Progenitor cell of endocrine pancreas (in vitro differentiated cells): ENCODE measurements at regions not wholly inside any gene's neighbourhood (a gene's known extent, or its start where the extent isn't known, plus 50 kb on each side); places are given as distances from the start of the nearest gene placed in this dataset.

Experiments
- DNase-seq: peaks from one replicate; pipeline ENCODE4 v3.0.0; 2021; ENCODE audit warnings: low spot score; ENCODE audit not compliant: unreplicated experiment
- H3K27ac Mint-ChIP-seq: 2 replicates; pipeline ENCODE4 v1.8.0; 2021; ENCODE audit warnings: mild to moderate bottlenecking, moderate library complexity, mixed read lengths
- H3K27me3 Mint-ChIP-seq: 2 replicates; pipeline ENCODE4 v1.8.0; 2021; ENCODE audit warnings: mixed read lengths
- H3K36me3 Mint-ChIP-seq: 2 replicates; pipeline ENCODE4 v1.8.0; 2022; ENCODE audit warnings: mixed read lengths; ENCODE audit not compliant: insufficient read depth
- H3K4me1 Mint-ChIP-seq: 2 replicates; pipeline ENCODE4 v1.8.0; 2021; ENCODE audit warnings: low read depth, mixed read lengths
- H3K4me3 Mint-ChIP-seq: 2 replicates; pipeline ENCODE4 v1.8.0; 2021; ENCODE audit warnings: low read depth, mild to moderate bottlenecking, moderate library complexity, mixed read lengths
- H3K9me3 Mint-ChIP-seq: 2 replicates; pipeline ENCODE4 v1.8.0; 2021; ENCODE audit warnings: low read depth, mixed read lengths
- TF ChIP-seq, protein P1 (sequence below): fragments of 200-600 bp; sonication (generic); IDR thresholded peaks from one replicate; pipeline ENCODE4 v1.5.0; 2021; ENCODE audit warnings: antibody characterized with exemption, mild to moderate bottlenecking; ENCODE audit not compliant: unreplicated experiment

DNA sequence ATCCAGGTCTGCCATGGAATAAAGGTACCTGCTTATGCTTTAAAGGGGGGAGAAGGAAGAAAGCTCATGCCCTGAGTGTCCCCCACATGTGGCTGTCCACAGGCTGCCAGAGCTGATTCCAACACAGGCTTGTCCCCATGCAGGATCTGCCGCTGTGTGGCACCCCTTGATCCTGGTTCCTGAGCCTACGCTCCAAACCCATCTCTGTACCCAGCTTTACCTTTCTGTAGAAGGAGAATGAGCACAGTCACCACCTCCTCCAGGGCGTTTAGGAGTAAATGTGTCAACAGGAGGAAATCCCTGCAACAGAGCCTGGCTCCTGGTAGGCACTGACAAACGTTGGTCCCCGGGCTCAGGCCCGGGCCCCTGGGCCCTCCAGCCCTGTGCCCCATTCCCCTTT, 175.6 kb downstream of the RBFOX3 start:
- no peak overlapping the region for H3K4me3 Mint-ChIP-seq
- TF ChIP-seq, protein P1, sequence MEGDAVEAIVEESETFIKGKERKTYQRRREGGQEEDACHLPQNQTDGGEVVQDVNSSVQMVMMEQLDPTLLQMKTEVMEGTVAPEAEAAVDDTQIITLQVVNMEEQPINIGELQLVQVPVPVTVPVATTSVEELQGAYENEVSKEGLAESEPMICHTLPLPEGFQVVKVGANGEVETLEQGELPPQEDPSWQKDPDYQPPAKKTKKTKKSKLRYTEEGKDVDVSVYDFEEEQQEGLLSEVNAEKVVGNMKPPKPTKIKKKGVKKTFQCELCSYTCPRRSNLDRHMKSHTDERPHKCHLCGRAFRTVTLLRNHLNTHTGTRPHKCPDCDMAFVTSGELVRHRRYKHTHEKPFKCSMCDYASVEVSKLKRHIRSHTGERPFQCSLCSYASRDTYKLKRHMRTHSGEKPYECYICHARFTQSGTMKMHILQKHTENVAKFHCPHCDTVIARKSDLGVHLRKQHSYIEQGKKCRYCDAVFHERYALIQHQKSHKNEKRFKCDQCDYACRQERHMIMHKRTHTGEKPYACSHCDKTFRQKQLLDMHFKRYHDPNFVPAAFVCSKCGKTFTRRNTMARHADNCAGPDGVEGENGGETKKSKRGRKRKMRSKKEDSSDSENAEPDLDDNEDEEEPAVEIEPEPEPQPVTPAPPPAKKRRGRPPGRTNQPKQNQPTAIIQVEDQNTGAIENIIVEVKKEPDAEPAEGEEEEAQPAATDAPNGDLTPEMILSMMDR: no peak
- H3K27ac Mint-ChIP-seq: no peak overlapping the region
- H3K36me3 Mint-ChIP-seq: no peaks in the 10 kb centered on the region
- no peak for DNase-seq
- peaks cover 3% of the 10 kb centered on the region for H3K9me3 Mint-ChIP-seq
- H3K27me3 Mint-ChIP-seq: peaks cover 47% of the 10 kb centered on the region
- H3K4me1 Mint-ChIP-seq: peaks cover 8% of the 10 kb centered on the region

DNA sequence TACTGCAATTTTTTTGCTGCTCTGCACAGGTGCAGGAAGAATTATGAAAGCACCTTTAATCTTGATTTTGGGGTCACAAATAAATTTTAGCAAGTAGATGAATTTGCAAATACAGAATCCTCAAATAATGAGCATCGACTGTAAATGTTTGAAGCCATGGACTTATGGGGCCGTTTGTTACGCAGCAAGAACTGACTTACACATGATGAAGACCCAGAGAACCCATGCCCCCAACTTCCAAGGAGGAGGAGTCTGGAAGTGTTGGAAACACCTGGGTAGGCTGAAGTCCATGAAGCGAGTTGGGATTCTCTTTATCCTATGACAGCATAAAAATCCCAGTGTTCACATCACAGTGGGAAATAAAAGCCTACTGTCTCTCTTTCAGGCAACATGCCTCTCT, 176.6 kb downstream of the RBFOX3 start:
- Mint-ChIP-seq H3K27ac (no peak overlapping the region), H3K27me3 (peaks cover 41% of the 10 kb centered on the region), H3K4me1 (peaks cover 4% of the 10 kb centered on the region), H3K4me3 (no peak overlapping the region), H3K9me3 (peaks cover 3% of the 10 kb centered on the region), H3K36me3 (no peaks in the 10 kb centered on the region)
- DNase-seq: no peak
- TF ChIP-seq, protein P1: no peak

DNA sequence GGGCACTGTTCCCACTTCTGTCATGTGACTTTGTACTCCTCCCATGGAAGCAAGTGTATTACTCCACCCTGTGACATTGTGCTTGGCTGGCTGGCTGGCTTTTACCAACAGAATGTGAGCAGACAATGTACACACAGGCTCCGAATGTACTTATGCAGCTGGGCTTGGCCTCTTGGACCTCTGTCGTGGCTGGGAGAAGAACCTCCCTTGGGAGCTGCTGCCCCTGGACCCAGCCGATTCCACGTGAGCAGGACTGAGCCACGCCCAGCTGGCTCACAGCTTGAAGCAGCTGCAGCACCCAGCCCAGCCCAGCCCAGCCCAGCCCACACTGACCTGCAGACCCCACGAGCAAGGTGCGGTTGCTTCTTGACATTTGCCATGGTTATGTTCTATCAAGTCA, 177.5 kb downstream of the RBFOX3 start:
- TF ChIP-seq, protein P1: no peak
- H3K4me1 Mint-ChIP-seq: peaks cover 4% of the 10 kb centered on the region
- no peak overlapping the region for H3K4me3 Mint-ChIP-seq
- no peaks in the 10 kb centered on the region for H3K36me3 Mint-ChIP-seq
- no peak for DNase-seq
- H3K9me3 Mint-ChIP-seq: peaks cover 3% of the 10 kb centered on the region
- H3K27me3 Mint-ChIP-seq: peaks cover 47% of the 10 kb centered on the region
- H3K27ac Mint-ChIP-seq: no peak overlapping the region

DNA sequence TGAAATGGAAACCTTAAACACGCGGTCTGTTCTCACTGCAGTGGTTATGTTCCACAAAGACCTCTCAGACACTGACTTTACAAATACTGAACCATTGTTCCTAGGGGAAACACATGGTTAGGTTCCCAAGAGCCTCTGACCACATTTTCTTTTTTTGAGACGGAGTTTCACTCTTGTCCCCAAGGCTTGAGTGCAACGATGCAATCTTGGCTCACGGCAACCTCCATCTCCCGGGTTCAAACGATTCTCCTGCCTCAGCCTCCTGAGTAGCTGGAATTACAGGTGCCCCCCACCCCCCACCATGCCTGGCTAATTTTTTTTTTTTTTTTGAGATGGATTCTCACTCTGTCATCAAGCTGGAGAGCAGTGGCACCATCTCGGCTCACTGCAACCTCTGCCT, 179.7 kb downstream of the RBFOX3 start:
- H3K4me3 Mint-ChIP-seq: no peak overlapping the region
- H3K27me3 Mint-ChIP-seq: peaks cover 44% of the 10 kb centered on the region
- DNase-seq: no peak
- H3K4me1 Mint-ChIP-seq: peaks cover 4% of the 10 kb centered on the region
- TF ChIP-seq, protein P1: no peak
- no peaks in the 10 kb centered on the region for H3K36me3 Mint-ChIP-seq
- H3K9me3 Mint-ChIP-seq: peaks cover 3% of the 10 kb centered on the region
- no peak overlapping the region for H3K27ac Mint-ChIP-seq

DNA sequence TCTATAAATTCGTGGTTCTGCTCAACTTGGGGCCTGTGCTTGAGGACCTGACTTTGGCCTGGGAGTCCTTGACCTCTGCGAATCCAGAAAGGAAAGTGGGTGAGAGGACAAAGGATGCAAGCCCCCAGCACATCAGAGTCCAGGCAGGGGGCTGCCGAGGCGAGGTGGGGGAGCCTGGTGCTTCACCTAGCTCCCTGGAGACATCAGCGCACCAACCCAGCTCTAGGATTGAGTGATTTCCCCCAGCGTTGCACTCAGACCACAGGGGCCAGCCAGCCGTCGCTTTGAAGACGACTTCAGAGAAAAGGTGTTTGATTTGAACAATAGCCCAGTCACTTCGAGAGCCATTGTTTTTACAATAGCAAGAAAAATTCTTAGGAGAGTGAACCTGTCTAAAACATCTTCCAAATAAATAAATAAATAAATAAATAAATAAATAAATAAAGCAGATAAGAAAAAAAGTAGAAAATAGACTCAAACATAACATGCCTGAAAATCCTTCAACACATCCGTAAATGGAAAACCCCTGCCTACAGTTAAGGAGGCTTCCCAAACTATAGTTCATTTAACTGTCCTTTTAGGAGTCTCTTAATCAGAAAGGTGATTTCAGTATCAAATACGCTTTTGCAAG, 180.9 kb downstream of the RBFOX3 start:
- Mint-ChIP-seq H3K27ac (no peak overlapping the region), H3K9me3 (peaks cover 3% of the 10 kb centered on the region), H3K4me1 (peaks cover 2% of the 10 kb centered on the region), H3K36me3 (no peaks in the 10 kb centered on the region), H3K27me3 (peaks cover 44% of the 10 kb centered on the region), H3K4me3 (no peak overlapping the region)
- no peak for DNase-seq
- TF ChIP-seq, protein P1: no peak
